GM12878 (cell line): ENCODE measurements at regions not wholly inside any gene's neighbourhood (a gene's known extent, or its start where the extent isn't known, plus 50 kb on each side); places are given as distances from the start of the nearest gene placed in this dataset.

ENCODE experiments used
- BMI1 ChIP-seq: fragments of 450-650 bp; IDR thresholded peaks from 2 replicates; pipeline ENCODE4 v1.6.1; 2016; ENCODE audit warnings: mild to moderate bottlenecking, moderate library complexity, borderline replicate concordance
- CUX1 ChIP-seq: IDR thresholded peaks from 2 replicates; pipeline ENCODE4 v1.6.1; 2012; ENCODE audit warnings: improper control_type of control experiment, low read depth, low read length; ENCODE audit not compliant: insufficient replicate concordance
- HDGF ChIP-seq: fragments of 450-650 bp; IDR thresholded peaks from 2 replicates; pipeline ENCODE4 v1.6.1; 2016; ENCODE audit warnings: antibody characterized with exemption
- IRF3 ChIP-seq: fragments of 450-650 bp; IDR thresholded peaks from 2 replicates; pipeline ENCODE4 v1.6.1; 2014; ENCODE audit warnings: mild to moderate bottlenecking
- IRF4 ChIP-seq: IDR thresholded peaks from 2 replicates; pipeline ENCODE4 v1.6.1; 2011; ENCODE audit warnings: low read depth, low read length
- MAX ChIP-seq: IDR thresholded peaks from 2 replicates; pipeline ENCODE4 v1.6.1; 2012; ENCODE audit warnings: low read depth, low read length, improper control_type of control experiment
- NR2F1 ChIP-seq: fragments of 450-650 bp; conservative IDR thresholded peaks from 2 replicates; pipeline ENCODE4 v1.6.1; 2017; ENCODE audit warnings: mild to moderate bottlenecking
- PRDM15 ChIP-seq: fragments of 450-650 bp; formaldehyde crosslinking; IDR thresholded peaks from 2 replicates; pipeline ENCODE4 v1.4.0; 2020; ENCODE audit warnings: mild to moderate bottlenecking, moderate library complexity
- RAD51 ChIP-seq: fragments of 450-650 bp; IDR thresholded peaks from 2 replicates; pipeline ENCODE4 v1.6.1; 2016; ENCODE audit warnings: moderate library complexity, mild to moderate bottlenecking, inconsistent platforms
- RBBP5 ChIP-seq: fragments of 200-600 bp; sonication (generic); conservative IDR thresholded peaks from 2 replicates; pipeline ENCODE4 v1.6.1; 2016
- SUZ12 ChIP-seq: fragments of 200-600 bp; sonication (generic); IDR thresholded peaks from one replicate; pipeline ENCODE4 v1.6.1; 2018; ENCODE audit warnings: antibody characterized with exemption, mild to moderate bottlenecking; ENCODE audit not compliant: unreplicated experiment
- USF1 ChIP-seq: IDR thresholded peaks from 2 replicates; pipeline ENCODE4 v1.6.1; 2011; ENCODE audit warnings: borderline replicate concordance, low read depth, mild to moderate bottlenecking, moderate library complexity, mixed read lengths, low read length; ENCODE audit not compliant: insufficient read depth; ENCODE audit errors: extremely low read length
- ZBTB11 ChIP-seq: fragments of 450-650 bp; formaldehyde crosslinking; IDR thresholded peaks from 2 replicates; pipeline ENCODE4 v1.5.0; 2022; ENCODE audit warnings: mild to moderate bottlenecking, missing genetic modification characterization
- ZNF274 ChIP-seq: IDR thresholded peaks from one replicate; pipeline ENCODE4 v1.8.0; 2011; ENCODE audit not compliant: insufficient read length, insufficient read depth
- ZNF384 ChIP-seq: IDR thresholded peaks from 2 replicates; pipeline ENCODE4 v1.6.1; 2012; ENCODE audit warnings: low read depth, mild to moderate bottlenecking, low read length, improper control_type of control experiment, borderline replicate concordance

- TF ChIP-seq ZBTB11 (no peak), SUZ12 (no peak), ZNF384 (peak; percentile 43; the same call in 1 of the 2 replicates), MAX (peak; percentile 79), IRF4 (peak; percentile 76; the same call in 1 of the 2 replicates), IRF3 (no peak), USF1 (no peak), PRDM15 (CRISPR knock-in tag) (no peak), CUX1 (no peak), NR2F1 (peak; percentile 36; the same call in 1 of the 2 replicates), HDGF (peak; percentile 53; the same call in 1 of the 2 replicates), BMI1 (no peak), RBBP5 (no peak), ZNF274 (no peak), RAD51 (no peak)
Observed at GRCh38 chr3:159922861-159923312, 65.7 kb upstream of the IL12A start (continued).
